HFF-Myc (cell line): ENCODE measurements at regions not wholly inside any gene's neighbourhood (a gene's known extent, or its start where the extent isn't known, plus 50 kb on each side); places are given as distances from the start of the nearest gene placed in this dataset.

ENCODE experiments used
- DNase-seq: peaks from one replicate; pipeline ENCODE4 v3.0.0-alpha.2; 2011; ENCODE audit warnings: low read depth; ENCODE audit errors: extremely low read depth
- H3K4me3 ChIP-seq: replicated peaks from 2 replicates; pipeline ENCODE4 v1.5.1; 2011; ENCODE audit warnings: low read depth, mild to moderate bottlenecking, control low read depth, low read length
- CTCF ChIP-seq: IDR thresholded peaks from 2 replicates; pipeline ENCODE4 v1.5.1; 2012; ENCODE audit warnings: mild to moderate bottlenecking, low read depth, low read length, control low read depth; ENCODE audit errors: missing control alignments

GRCh38 chr2:19823507-19823906 is 78.3 kb downstream of the TTC32 start:
- no peak overlapping the region for H3K4me3 ChIP-seq
- TF ChIP-seq CTCF: no peak
- no peak for DNase-seq

GRCh38 chr2:19819097-19820065 is 82.4 kb downstream of the TTC32 start:
- peak; percentile 56 for DNase-seq

GRCh38 chr2:19818543-19818942 is 83.2 kb downstream of the TTC32 start:
- H3K4me3 ChIP-seq: no peak overlapping the region
- no peak for DNase-seq
- TF ChIP-seq CTCF: no peak

More at GRCh38 chr2:19819097-19820065, 82.4 kb downstream of the TTC32 start:
- no peak for TF ChIP-seq CTCF
- no peak overlapping the region for H3K4me3 ChIP-seq

- DNase-seq: no peak
- no peak for TF ChIP-seq CTCF
- H3K4me3 ChIP-seq: no peak overlapping the region
Measured at GRCh38 chr2:19818039-19818438, 83.7 kb downstream of the TTC32 start.

GRCh38 chr2:19815746-19816145 is 86.0 kb downstream of the TTC32 start:
- DNase-seq: no peak
- TF ChIP-seq CTCF: no peak
- H3K4me3 ChIP-seq: no peak overlapping the region

- H3K4me3 ChIP-seq: no peak overlapping the region
- no peak for TF ChIP-seq CTCF
- no peak for DNase-seq
Measured at GRCh38 chr2:19812166-19812565, 89.6 kb downstream of the TTC32 start.
